PFSK-1 (cell line): ENCODE measurements at regions not wholly inside any gene's neighbourhood (a gene's known extent, or its start where the extent isn't known, plus 50 kb on each side); places are given as distances from the start of the nearest gene placed in this dataset.

Source experiments
- FOXP2 ChIP-seq: optimal IDR thresholded peaks from 2 replicates; pipeline ENCODE3; 2011; ENCODE audit warnings: borderline replicate concordance, control low read depth, inconsistent platforms; ENCODE audit not compliant: insufficient read depth; ENCODE audit errors: extremely low read length, extremely low read depth
- POLR2AphosphoS5 ChIP-seq: IDR thresholded peaks from 2 replicates; pipeline ENCODE4 v1.6.1; 2012; ENCODE audit warnings: low read depth, mild to moderate bottlenecking, control low read depth, low read length, moderate library complexity
- SIN3A ChIP-seq: IDR thresholded peaks from 2 replicates; pipeline ENCODE4 v1.6.1; 2012; ENCODE audit warnings: mild to moderate bottlenecking, low read length, moderate library complexity, borderline replicate concordance; ENCODE audit not compliant: insufficient read depth
- TAF1 ChIP-seq: IDR thresholded peaks from 2 replicates; pipeline ENCODE4 v1.6.1; 2012; ENCODE audit warnings: low read length, control low read depth, borderline replicate concordance; ENCODE audit not compliant: insufficient read depth
- TF ChIP-seq, protein P1 (sequence below), 2 experiments: IDR thresholded peaks; 2 replicates each; pipeline versions ENCODE4 v1.6.1 to v1.8.0; 2011 to 2012; ENCODE audit warnings: low read depth in 2 of 2, low read length in 2 of 2, control low read depth in 1 of 2, inconsistent platforms in 1 of 2, mild to moderate bottlenecking in 1 of 2, moderate library complexity in 1 of 2; ENCODE audit not compliant: insufficient read depth in 1 of 2

- TF ChIP-seq POLR2AphosphoS5 (no peak), SIN3A (no peak), TAF1 (no peak), FOXP2 (no peak)
- TF ChIP-seq, protein P1, sequence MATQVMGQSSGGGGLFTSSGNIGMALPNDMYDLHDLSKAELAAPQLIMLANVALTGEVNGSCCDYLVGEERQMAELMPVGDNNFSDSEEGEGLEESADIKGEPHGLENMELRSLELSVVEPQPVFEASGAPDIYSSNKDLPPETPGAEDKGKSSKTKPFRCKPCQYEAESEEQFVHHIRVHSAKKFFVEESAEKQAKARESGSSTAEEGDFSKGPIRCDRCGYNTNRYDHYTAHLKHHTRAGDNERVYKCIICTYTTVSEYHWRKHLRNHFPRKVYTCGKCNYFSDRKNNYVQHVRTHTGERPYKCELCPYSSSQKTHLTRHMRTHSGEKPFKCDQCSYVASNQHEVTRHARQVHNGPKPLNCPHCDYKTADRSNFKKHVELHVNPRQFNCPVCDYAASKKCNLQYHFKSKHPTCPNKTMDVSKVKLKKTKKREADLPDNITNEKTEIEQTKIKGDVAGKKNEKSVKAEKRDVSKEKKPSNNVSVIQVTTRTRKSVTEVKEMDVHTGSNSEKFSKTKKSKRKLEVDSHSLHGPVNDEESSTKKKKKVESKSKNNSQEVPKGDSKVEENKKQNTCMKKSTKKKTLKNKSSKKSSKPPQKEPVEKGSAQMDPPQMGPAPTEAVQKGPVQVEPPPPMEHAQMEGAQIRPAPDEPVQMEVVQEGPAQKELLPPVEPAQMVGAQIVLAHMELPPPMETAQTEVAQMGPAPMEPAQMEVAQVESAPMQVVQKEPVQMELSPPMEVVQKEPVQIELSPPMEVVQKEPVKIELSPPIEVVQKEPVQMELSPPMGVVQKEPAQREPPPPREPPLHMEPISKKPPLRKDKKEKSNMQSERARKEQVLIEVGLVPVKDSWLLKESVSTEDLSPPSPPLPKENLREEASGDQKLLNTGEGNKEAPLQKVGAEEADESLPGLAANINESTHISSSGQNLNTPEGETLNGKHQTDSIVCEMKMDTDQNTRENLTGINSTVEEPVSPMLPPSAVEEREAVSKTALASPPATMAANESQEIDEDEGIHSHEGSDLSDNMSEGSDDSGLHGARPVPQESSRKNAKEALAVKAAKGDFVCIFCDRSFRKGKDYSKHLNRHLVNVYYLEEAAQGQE (IDR thresholded peaks at IDR 0.05; ENCODE audit: insufficient read depth in 1 of 2, low read depth in 2 of 2, low read length in 2 of 2): no peak
These were observed 64.7 kb upstream of the ZNF217 start for GRCh38 chr20:53658322-53658721.
